Adrenal gland (tissue), 9 donors: ENCODE measurements at regions not wholly inside any gene's neighbourhood (a gene's known extent, or its start where the extent isn't known, plus 50 kb on each side); places are given as distances from the start of the nearest gene placed in this dataset.

Source experiments
- DNase-seq, 7 donors: peaks; one replicate each; pipeline ENCODE4 v3.0.0-alpha.2; 2019 to 2020
- H3K27ac ChIP-seq, 5 donors: fragments of 200-600 bp; sonication (generic) in 4 of 5; 1 replicate in 3 of 5; 2 replicates in 2 of 5; pipeline versions ENCODE4 v1.5.1 to v1.8.0; 2016 to 2020; ENCODE audit warnings: mild to moderate bottlenecking in 1 of 5
- H3K27me3 ChIP-seq: fragments of 200-600 bp; 2 replicates; pipeline ENCODE4 v1.8.0; 2021
- H3K36me3 ChIP-seq, 2 donors: fragments of 200-600 bp; replicated peaks in 1 of 2; 1 replicate in 1 of 2; 2 replicates in 1 of 2; pipeline versions ENCODE4 v1.5.1 to v1.8.0; 2018 to 2022
- H3K4me1 ChIP-seq, 2 donors: fragments of 200-600 bp; replicated peaks in 1 of 2; 1 replicate in 1 of 2; 2 replicates in 1 of 2; pipeline versions ENCODE4 v1.5.1 to v1.8.0; 2018 to 2021
- H3K4me3 ChIP-seq, 4 donors: fragments of 200-600 bp; sonication (generic) in 3 of 4; one replicate each; pipeline ENCODE4 v1.5.1; 2016 to 2018
- H3K9me3 ChIP-seq, 3 donors: fragments of 200-600 bp; sonication (generic) in 1 of 3; replicated peaks in 1 of 3; 1 replicate in 2 of 3; 2 replicates in 1 of 3; pipeline versions ENCODE4 v1.5.1 to v1.8.0; 2016 to 2021
- CTCF ChIP-seq, 6 experiments: fragments of 450-650 bp in 4 of 6; fragments of 200-600 bp in 2 of 6; sonication (generic) in 1 of 6; IDR thresholded peaks; 1 replicate in 5 of 6; 2 replicates in 1 of 6; pipeline versions ENCODE4 v1.5.1 to v1.8.0; 2016 to 2021; ENCODE audit warnings: antibody characterized with exemption in 6 of 6, mild to moderate bottlenecking in 2 of 6, moderate library complexity in 1 of 6
- POLR2A ChIP-seq, 2 donors: fragments of 450-650 bp; IDR thresholded peaks; one replicate each; pipeline ENCODE4 v1.6.1; 2017; ENCODE audit warnings: antibody characterized with exemption in 2 of 2, mild to moderate bottlenecking in 2 of 2, moderate library complexity in 1 of 2
- WGBS, 4 donors: extraction: QIAGEN DNeasy Blood & Tissue Kit in 2 of 4; methylation state at CpG; one replicate each; pipeline versions ENCODE4 v1.1.5 to v1.1.7; 2013 to 2017; 5-methylcytosine and 5-hydroxymethylcytosine counted together
- intact Hi-C, 2 donors: fragments of 100-400 bp; cut with DNase I; formaldehyde crosslinking; loops; one replicate each; pipeline versions ENCODE4 v1.14.1 to v1.15.0; 2022 to 2023
- donor health status: healthy with polysubstance abuse.
- donor health status: Bipolar disorder and iron deficiency.
- donor health status: DM: yes; HTN: yes; CAD: no.
- donor health status: DM: no; HTN: no; CAD: no.
- donor health status: DM: no; HTN: no; CAD: no.

GRCh38 chr9:107064378-107064777 is 201.4 kb downstream of the ZNF462 start:
- H3K4me3 ChIP-seq: no peak overlapping the region
- no peaks in the 10 kb centered on the region for H3K36me3 ChIP-seq
- WGBS, 4 donors: 93 to 100% (median 95%) methylated on average over 2 of the region's 2 CpGs
- intact Hi-C loops: no loop called here
- no peaks in the 10 kb centered on the region for H3K4me1 ChIP-seq
- DNase-seq: no peak
- TF ChIP-seq CTCF (IDR thresholded peaks at IDR 0.05): no peak
- no peak for TF ChIP-seq POLR2A (IDR thresholded peaks at IDR 0.05)
- H3K27me3 ChIP-seq: no peaks in the 10 kb centered on the region
- no peak overlapping the region for H3K27ac ChIP-seq
- H3K9me3 ChIP-seq: no peaks in the 10 kb centered on the region

- Histone ChIP-seq H3K27ac (no peak overlapping the region), H3K4me3 (no peak overlapping the region), H3K9me3 (no peaks in the 10 kb centered on the region), H3K4me1 (no peaks in the 10 kb centered on the region), H3K36me3 (no peaks in the 10 kb centered on the region), H3K27me3 (no peaks in the 10 kb centered on the region)
- DNase-seq: no peak
- 66 to 79% (median 74%) methylated on average over 2 of the region's 2 CpGs for WGBS, 4 donors
- TF ChIP-seq CTCF (IDR thresholded peaks at IDR 0.05) (no peak), POLR2A (IDR thresholded peaks at IDR 0.05) (no peak)
- intact Hi-C loops: no loop called here
These were observed 202.6 kb downstream of the ZNF462 start for GRCh38 chr9:107065549-107065948.

- DNase-seq: no peak
- TF ChIP-seq POLR2A (IDR thresholded peaks at IDR 0.05) (no peak), CTCF (IDR thresholded peaks at IDR 0.05) (no peak)
- no peaks in the 10 kb centered on the region for H3K4me1 ChIP-seq
- H3K9me3 ChIP-seq: no peaks in the 10 kb centered on the region
- H3K27ac ChIP-seq: no peak overlapping the region
- no peaks in the 10 kb centered on the region for H3K27me3 ChIP-seq
- H3K36me3 ChIP-seq: no peaks in the 10 kb centered on the region
- 91 to 94% (median 93%) methylated on average over 5 to 6 of the region's 6 CpGs for WGBS, 4 donors
- no peak overlapping the region for H3K4me3 ChIP-seq
- intact Hi-C loops: no loop called here
These were observed 204.9 kb downstream of the ZNF462 start for GRCh38 chr9:107067739-107068416.

- Histone ChIP-seq H3K27ac (no peak overlapping the region), H3K9me3 (no peaks in the 10 kb centered on the region), H3K4me1 (no peaks in the 10 kb centered on the region), H3K36me3 (no peaks in the 10 kb centered on the region), H3K4me3 (no peak overlapping the region), H3K27me3 (no peaks in the 10 kb centered on the region)
- TF ChIP-seq POLR2A (IDR thresholded peaks at IDR 0.05): no peak
- no peak for TF ChIP-seq CTCF (IDR thresholded peaks at IDR 0.05)
- 83 to 87% (median 84%) methylated on average over 2 of the region's 2 CpGs for WGBS, 4 donors
- DNase-seq: no peak
- intact Hi-C loops: no loop called here
These were observed 205.6 kb downstream of the ZNF462 start for GRCh38 chr9:107068581-107068980.
